Fibroblast of lung (primary cell): ENCODE measurements at regions not wholly inside any gene's neighbourhood (a gene's known extent, or its start where the extent isn't known, plus 50 kb on each side); places are given as distances from the start of the nearest gene placed in this dataset.

Experiments
- DNase-seq, 2 donors: peaks; one replicate each; pipeline versions ENCODE4 v3.0.0 to v3.0.0-alpha.2; 2010; ENCODE audit warnings: low read depth in 2 of 2
- H2AFZ ChIP-seq: 2 replicates; pipeline ENCODE4 v1.5.1; 2012; ENCODE audit warnings: low read length, control low read depth, inconsistent platforms
- H3K27ac ChIP-seq: 2 replicates; pipeline ENCODE4 v1.5.1; 2011; ENCODE audit warnings: low read length, control low read depth; ENCODE audit not compliant: insufficient read depth
- H3K27me3 ChIP-seq: 2 replicates; pipeline ENCODE4 v1.5.1; 2011; ENCODE audit warnings: mild to moderate bottlenecking, low read length; ENCODE audit not compliant: control insufficient read depth, insufficient read depth
- H3K36me3 ChIP-seq: 2 replicates; pipeline ENCODE4 v1.5.1; 2011; ENCODE audit warnings: low read length; ENCODE audit not compliant: control insufficient read depth, insufficient read depth
- H3K4me1 ChIP-seq: 2 replicates; pipeline ENCODE4 v1.5.1; 2011; ENCODE audit warnings: low read length; ENCODE audit not compliant: control insufficient read depth, insufficient read depth; ENCODE audit errors: extremely low read depth
- H3K4me2 ChIP-seq: 2 replicates; pipeline ENCODE4 v1.5.1; 2011; ENCODE audit warnings: low read length, control low read depth; ENCODE audit not compliant: insufficient read depth; ENCODE audit errors: extremely low read depth
- H3K4me3 ChIP-seq, 4 experiments: fragments of 200-600 bp in 1 of 4; sonication (generic) in 1 of 4; replicated peaks in 1 of 4; 2 replicates each; pipeline ENCODE4 v1.5.1; 2011 to 2016; ENCODE audit warnings: low read length in 4 of 4, low read depth in 3 of 4, mild to moderate bottlenecking in 3 of 4, control low read depth in 2 of 4, inconsistent platforms in 1 of 4, mixed read lengths in 1 of 4; ENCODE audit not compliant: insufficient read depth in 1 of 4; ENCODE audit errors: control extremely low read depth in 1 of 4
- H3K79me2 ChIP-seq: 2 replicates; pipeline ENCODE4 v1.5.1; 2012; ENCODE audit warnings: mild to moderate bottlenecking, low read length, inconsistent platforms; ENCODE audit not compliant: control insufficient read depth, insufficient read depth
- H3K9ac ChIP-seq: 2 replicates; pipeline ENCODE4 v1.5.1; 2011; ENCODE audit warnings: mild to moderate bottlenecking, low read length, control low read depth; ENCODE audit not compliant: insufficient read depth
- H3K9me3 ChIP-seq: 2 replicates; pipeline ENCODE4 v1.5.1; 2012; ENCODE audit warnings: low read depth, low read length; ENCODE audit not compliant: control insufficient read depth, insufficient read depth
- H4K20me1 ChIP-seq: 2 replicates; pipeline ENCODE4 v1.5.1; 2011; ENCODE audit warnings: low read length; ENCODE audit not compliant: control insufficient read depth, insufficient read depth; ENCODE audit errors: extremely low read depth
- EZH2 ChIP-seq: IDR thresholded peaks from 2 replicates; pipeline ENCODE4 v1.5.1; 2012; ENCODE audit warnings: low read length, control low read depth, mild to moderate bottlenecking; ENCODE audit errors: missing control alignments
- TF ChIP-seq, protein P1 (sequence below), 2 donors: IDR thresholded peaks in 1 of 2; conservative IDR thresholded peaks in 1 of 2; 1 replicate in 1 of 2; 2 replicates in 1 of 2; pipeline ENCODE4 v1.5.1; 2011 to 2012; ENCODE audit warnings: low read length in 2 of 2, control low read depth in 1 of 2, inconsistent platforms in 1 of 2, low read depth in 1 of 2, mild to moderate bottlenecking in 1 of 2

DNA sequence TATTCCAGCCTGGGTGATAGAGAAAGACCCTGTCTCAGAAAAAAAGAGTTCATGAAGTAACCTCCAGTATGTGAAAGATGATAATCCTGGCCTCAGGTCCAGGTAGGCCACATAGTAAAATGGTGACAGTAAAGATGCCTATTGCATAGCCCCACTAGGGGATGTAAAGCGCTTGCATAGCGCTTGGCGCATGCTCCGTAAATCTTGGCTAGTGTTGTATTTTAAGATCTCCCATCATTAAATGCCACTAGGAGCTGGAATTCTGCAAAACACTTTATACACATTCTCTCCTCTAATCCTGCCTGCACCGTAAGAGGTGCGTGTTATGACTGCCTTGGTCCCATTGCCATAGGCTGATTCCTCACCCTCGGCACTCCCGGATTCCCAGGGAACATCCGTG lies 153.6 kb downstream of the TFCP2L1 start:
- H4K20me1 ChIP-seq: no peaks in the 10 kb centered on the region

DNA sequence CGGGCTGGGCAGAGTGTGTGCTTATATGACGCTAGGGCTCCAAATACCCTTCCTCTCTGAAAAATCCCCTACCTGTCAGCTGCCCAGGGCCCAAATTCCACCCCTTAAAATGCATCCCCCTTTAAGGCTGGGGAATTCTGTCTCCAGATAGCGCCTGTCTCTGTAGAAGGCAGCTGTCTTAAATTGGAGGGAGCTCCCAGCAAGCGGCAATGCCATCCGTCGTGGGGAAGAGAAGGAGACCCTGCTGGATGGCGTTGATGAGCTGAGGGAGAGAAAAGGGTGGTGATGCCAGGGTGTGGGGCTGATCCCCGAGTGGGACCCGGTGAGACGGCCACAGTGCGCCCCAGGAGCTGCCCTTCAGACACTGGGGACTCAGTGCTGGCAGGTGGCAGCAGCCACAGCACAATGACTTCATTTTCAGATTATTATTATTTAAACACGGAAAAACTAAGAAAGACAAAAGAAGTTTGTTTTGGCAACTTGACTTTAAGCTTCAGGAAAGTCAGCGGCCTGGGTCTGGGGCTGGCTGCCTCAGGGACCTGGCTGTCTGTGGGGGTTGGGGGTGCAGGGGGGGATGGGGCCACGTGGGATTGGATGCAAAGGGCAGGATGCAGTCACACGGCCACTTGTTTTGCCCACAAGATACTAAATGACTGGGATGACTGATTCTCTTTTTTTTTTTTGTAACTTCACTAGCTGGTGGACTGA lies 152.8 kb downstream of the TFCP2L1 start:
- no peak overlapping the region for H2AFZ ChIP-seq
- no peak for TF ChIP-seq EZH2
- TF ChIP-seq, protein P1, sequence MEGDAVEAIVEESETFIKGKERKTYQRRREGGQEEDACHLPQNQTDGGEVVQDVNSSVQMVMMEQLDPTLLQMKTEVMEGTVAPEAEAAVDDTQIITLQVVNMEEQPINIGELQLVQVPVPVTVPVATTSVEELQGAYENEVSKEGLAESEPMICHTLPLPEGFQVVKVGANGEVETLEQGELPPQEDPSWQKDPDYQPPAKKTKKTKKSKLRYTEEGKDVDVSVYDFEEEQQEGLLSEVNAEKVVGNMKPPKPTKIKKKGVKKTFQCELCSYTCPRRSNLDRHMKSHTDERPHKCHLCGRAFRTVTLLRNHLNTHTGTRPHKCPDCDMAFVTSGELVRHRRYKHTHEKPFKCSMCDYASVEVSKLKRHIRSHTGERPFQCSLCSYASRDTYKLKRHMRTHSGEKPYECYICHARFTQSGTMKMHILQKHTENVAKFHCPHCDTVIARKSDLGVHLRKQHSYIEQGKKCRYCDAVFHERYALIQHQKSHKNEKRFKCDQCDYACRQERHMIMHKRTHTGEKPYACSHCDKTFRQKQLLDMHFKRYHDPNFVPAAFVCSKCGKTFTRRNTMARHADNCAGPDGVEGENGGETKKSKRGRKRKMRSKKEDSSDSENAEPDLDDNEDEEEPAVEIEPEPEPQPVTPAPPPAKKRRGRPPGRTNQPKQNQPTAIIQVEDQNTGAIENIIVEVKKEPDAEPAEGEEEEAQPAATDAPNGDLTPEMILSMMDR (conservative IDR thresholded peaks at IDR 0.05 in 1 of 2, IDR thresholded peaks at IDR 0.05 in 1 of 2; ENCODE audit: low read depth in 1 of 2, low read length in 2 of 2): no peak
- no peak overlapping the region for H3K4me3 ChIP-seq
- no peak overlapping the region for H3K4me2 ChIP-seq
- H3K9me3 ChIP-seq: no peaks in the 10 kb centered on the region
- no peaks in the 10 kb centered on the region for H3K36me3 ChIP-seq
- no peaks in the 10 kb centered on the region for H3K79me2 ChIP-seq
- no peaks in the 10 kb centered on the region for H3K4me1 ChIP-seq
- H4K20me1 ChIP-seq: no peaks in the 10 kb centered on the region
- no peaks in the 10 kb centered on the region for H3K27me3 ChIP-seq
- H3K27ac ChIP-seq: no peak overlapping the region
- DNase-seq: no peak
- no peak overlapping the region for H3K9ac ChIP-seq

More for the DNA sequence above, 153.6 kb downstream of the TFCP2L1 start:
- no peaks in the 10 kb centered on the region for H3K36me3 ChIP-seq
- H3K79me2 ChIP-seq: no peaks in the 10 kb centered on the region
- no peak overlapping the region for H3K4me3 ChIP-seq
- no peaks in the 10 kb centered on the region for H3K27me3 ChIP-seq
- no peaks in the 10 kb centered on the region for H3K4me1 ChIP-seq
- H3K9ac ChIP-seq: no peak overlapping the region
- H3K27ac ChIP-seq: no peak overlapping the region
- no peaks in the 10 kb centered on the region for H3K9me3 ChIP-seq
- no peak for TF ChIP-seq EZH2
- TF ChIP-seq, protein P1 (conservative IDR thresholded peaks at IDR 0.05 in 1 of 2, IDR thresholded peaks at IDR 0.05 in 1 of 2; ENCODE audit: low read depth in 1 of 2, low read length in 2 of 2): no peak
- DNase-seq: no peak
- H3K4me2 ChIP-seq: no peak overlapping the region
- H2AFZ ChIP-seq: no peak overlapping the region

DNA sequence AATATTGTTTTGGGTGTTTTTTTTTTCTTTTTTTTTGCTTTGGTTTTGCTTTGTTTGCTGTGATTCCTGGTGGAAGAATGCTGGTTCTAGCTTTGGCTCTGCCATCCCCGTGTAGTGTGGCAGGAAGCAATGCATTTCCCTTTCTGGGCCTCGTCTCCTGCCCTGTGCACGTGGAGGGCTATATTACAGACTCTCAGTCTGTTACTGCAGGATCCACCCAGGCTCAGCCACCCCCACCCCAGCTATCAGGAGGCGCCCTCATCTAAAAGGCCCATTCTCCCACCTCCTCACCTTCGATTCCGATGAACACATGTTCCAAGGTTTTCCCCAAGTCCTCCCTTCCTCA lies 152.3 kb downstream of the TFCP2L1 start:
- Histone ChIP-seq H3K9me3 (no peaks in the 10 kb centered on the region), H3K4me3 (no peak overlapping the region)
- TF ChIP-seq EZH2: no peak
- TF ChIP-seq, protein P1 (conservative IDR thresholded peaks at IDR 0.05 in 1 of 2, IDR thresholded peaks at IDR 0.05 in 1 of 2; ENCODE audit: low read depth in 1 of 2, low read length in 2 of 2): no peak

More for the DNA sequence above, 152.3 kb downstream of the TFCP2L1 start:
- no peak overlapping the region for H2AFZ ChIP-seq
- H4K20me1 ChIP-seq: no peaks in the 10 kb centered on the region
- no peaks in the 10 kb centered on the region for H3K27me3 ChIP-seq
- no peaks in the 10 kb centered on the region for H3K79me2 ChIP-seq
- no peak overlapping the region for H3K27ac ChIP-seq
- DNase-seq: no peak
- no peaks in the 10 kb centered on the region for H3K36me3 ChIP-seq
- H3K9ac ChIP-seq: no peak overlapping the region
- H3K4me2 ChIP-seq: no peak overlapping the region
- no peaks in the 10 kb centered on the region for H3K4me1 ChIP-seq
